Erythroblast (primary cell): ENCODE measurements at regions not wholly inside any gene's neighbourhood (a gene's known extent, or its start where the extent isn't known, plus 50 kb on each side); places are given as distances from the start of the nearest gene placed in this dataset.

Source experiments
- GATA1 ChIP-seq: IDR thresholded peaks from 2 replicates; pipeline ENCODE4 v1.6.1; 2011; ENCODE audit warnings: low read depth, mild to moderate bottlenecking, control low read depth, low read length, moderate library complexity
- POLR2A ChIP-seq: IDR thresholded peaks from 2 replicates; pipeline ENCODE4 v1.6.1; 2011; ENCODE audit warnings: mild to moderate bottlenecking, low read length

DNA sequence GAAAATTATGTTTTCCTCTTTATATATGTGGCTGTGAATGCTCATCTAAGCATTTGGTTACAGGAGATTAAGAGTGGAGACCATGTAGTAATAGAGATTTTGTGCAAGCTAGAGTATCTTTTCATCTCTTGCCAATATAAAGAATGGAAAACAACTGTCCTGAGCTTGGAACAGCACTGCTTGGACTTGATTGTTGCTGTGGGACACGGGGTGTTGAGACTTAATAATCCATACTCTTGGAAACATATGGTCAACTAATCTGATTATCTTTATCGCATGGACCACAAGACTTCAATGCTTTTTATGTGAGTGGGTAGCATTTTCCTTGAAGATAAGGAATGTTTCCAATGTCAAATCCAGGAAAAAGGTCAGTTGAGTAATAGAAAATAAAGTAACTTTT, 806.3 kb downstream of the DIPK2A start:
- no peak for TF ChIP-seq POLR2A
- TF ChIP-seq GATA1 = no peak
